Lower lobe of right lung (tissue), 2 donors: ENCODE measurements at regions not wholly inside any gene's neighbourhood (a gene's known extent, or its start where the extent isn't known, plus 50 kb on each side); places are given as distances from the start of the nearest gene placed in this dataset.
A peak's percentile ranks its signal among the peaks of the same experiment; 100 is the strongest.

Source experiments
- ATAC-seq, 2 donors: fragments of 200-7000 bp; cut with Tn5 transposase; one replicate each; pipeline ENCODE4 v1.9.1; 2020 to 2022; ENCODE audit warnings: mild to moderate bottlenecking in 2 of 2, moderate library complexity in 2 of 2
- DNase-seq: peaks from one replicate; pipeline ENCODE4 v3.0.0-alpha.2; 2020
- H3K27ac ChIP-seq: fragments of 200-600 bp; one replicate; pipeline ENCODE4 v1.8.0; 2022
- H3K27me3 ChIP-seq: fragments of 200-600 bp; one replicate; pipeline ENCODE4 v1.8.0; 2022; ENCODE audit warnings: low read depth
- H3K36me3 ChIP-seq: fragments of 200-600 bp; one replicate; pipeline ENCODE4 v1.8.0; 2022; ENCODE audit warnings: mild to moderate bottlenecking
- H3K4me1 ChIP-seq: fragments of 200-600 bp; one replicate; pipeline ENCODE4 v1.8.0; 2022
- H3K4me3 ChIP-seq: fragments of 200-600 bp; one replicate; pipeline ENCODE4 v1.8.0; 2022; ENCODE audit warnings: mild to moderate bottlenecking
- H3K9me3 ChIP-seq: fragments of 200-600 bp; one replicate; pipeline ENCODE4 v1.8.0; 2022
- CTCF ChIP-seq: fragments of 200-600 bp; IDR thresholded peaks from one replicate; pipeline ENCODE4 v1.8.0; 2022; ENCODE audit warnings: antibody characterized with exemption, mild to moderate bottlenecking
- intact Hi-C: fragments of 100-400 bp; cut with DNase I; formaldehyde crosslinking; loops from one replicate; pipeline ENCODE4 v1.11.0; 2022
- donor health status: DM: no; HTN: yes; CAD: no; lungs with severe emphysema.

DNA sequence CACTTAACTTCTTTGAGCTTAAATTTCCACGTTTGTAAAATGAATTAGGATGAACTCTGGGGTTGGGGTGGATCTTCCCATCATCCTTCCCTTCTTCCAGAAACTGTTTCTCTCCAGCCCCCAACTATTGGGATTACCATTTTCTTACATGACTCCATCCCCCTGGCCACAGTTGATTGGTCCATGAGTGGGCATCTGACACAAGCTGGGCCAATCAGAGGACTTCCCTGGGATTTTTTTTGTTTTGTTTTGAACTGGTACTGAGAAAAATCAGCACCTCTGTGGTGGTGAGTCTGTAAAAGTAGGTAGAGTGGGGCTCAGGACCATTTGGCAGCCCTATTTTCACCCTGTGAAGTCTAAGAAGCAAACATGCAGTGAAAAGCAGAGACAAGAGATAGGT is 118.0 kb upstream of the SERTAD2 start:
- no peak overlapping the region for H3K4me3 ChIP-seq
- no peak for ATAC-seq
- intact Hi-C loops = no loop called here
- no peak for DNase-seq
- peaks cover 9% of the 10 kb centered on the region for H3K4me1 ChIP-seq
- H3K27ac ChIP-seq = no peak overlapping the region
- no peaks in the 10 kb centered on the region for H3K36me3 ChIP-seq
- H3K9me3 ChIP-seq = no peaks in the 10 kb centered on the region
- no peak for TF ChIP-seq CTCF
- no peaks in the 10 kb centered on the region for H3K27me3 ChIP-seq

- no peak for DNase-seq
- H3K4me3 ChIP-seq = no peak overlapping the region
- peaks cover 5% of the 10 kb centered on the region for H3K4me1 ChIP-seq
- H3K9me3 ChIP-seq = no peaks in the 10 kb centered on the region
- intact Hi-C loops = no loop called here
- H3K36me3 ChIP-seq = no peaks in the 10 kb centered on the region
- no peak for TF ChIP-seq CTCF
- no peaks in the 10 kb centered on the region for H3K27me3 ChIP-seq
- ATAC-seq = no peak
- no peak overlapping the region for H3K27ac ChIP-seq
Observed at GRCh38 chr2:64773461-64774118, 119.9 kb upstream of the SERTAD2 start.

DNA sequence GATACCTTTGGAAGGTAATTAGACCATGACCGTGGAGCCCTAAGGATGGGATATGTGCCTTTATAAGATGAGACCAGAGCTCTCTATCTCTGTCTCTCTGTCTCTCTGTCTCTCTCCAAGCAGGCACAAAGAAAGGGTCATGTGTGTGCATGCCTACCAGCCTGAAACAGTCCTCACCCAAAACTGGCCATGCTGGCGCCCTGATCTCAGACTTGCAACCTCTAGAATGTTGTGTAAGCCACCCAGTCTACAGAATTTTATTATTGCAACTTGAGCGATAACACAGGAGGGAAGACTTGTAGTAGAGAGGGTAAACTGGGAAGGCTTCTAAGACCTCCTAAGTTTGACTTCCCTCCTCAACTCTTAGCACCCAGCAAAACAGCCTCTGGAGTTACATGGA is 124.1 kb upstream of the SERTAD2 start:
- no peak for ATAC-seq
- intact Hi-C loops = no loop called here

GRCh38 chr2:64779117-64779690 is 125.5 kb upstream of the SERTAD2 start:
- no peak for DNase-seq
- Histone ChIP-seq H3K4me3 (no peak overlapping the region), H3K36me3 (no peaks in the 10 kb centered on the region), H3K27me3 (no peaks in the 10 kb centered on the region), H3K27ac (no peak overlapping the region), H3K4me1 (no peaks in the 10 kb centered on the region), H3K9me3 (no peaks in the 10 kb centered on the region)
- intact Hi-C loops = no loop called here
- no peak for TF ChIP-seq CTCF
- ATAC-seq = peak; percentile 47 to 55

More for the DNA sequence above, 124.1 kb upstream of the SERTAD2 start:
- no peaks in the 10 kb centered on the region for H3K9me3 ChIP-seq
- no peak for DNase-seq
- no peaks in the 10 kb centered on the region for H3K4me1 ChIP-seq
- no peaks in the 10 kb centered on the region for H3K36me3 ChIP-seq
- H3K27me3 ChIP-seq = no peaks in the 10 kb centered on the region
- no peak overlapping the region for H3K27ac ChIP-seq
- no peak for TF ChIP-seq CTCF
- H3K4me3 ChIP-seq = no peak overlapping the region

DNA sequence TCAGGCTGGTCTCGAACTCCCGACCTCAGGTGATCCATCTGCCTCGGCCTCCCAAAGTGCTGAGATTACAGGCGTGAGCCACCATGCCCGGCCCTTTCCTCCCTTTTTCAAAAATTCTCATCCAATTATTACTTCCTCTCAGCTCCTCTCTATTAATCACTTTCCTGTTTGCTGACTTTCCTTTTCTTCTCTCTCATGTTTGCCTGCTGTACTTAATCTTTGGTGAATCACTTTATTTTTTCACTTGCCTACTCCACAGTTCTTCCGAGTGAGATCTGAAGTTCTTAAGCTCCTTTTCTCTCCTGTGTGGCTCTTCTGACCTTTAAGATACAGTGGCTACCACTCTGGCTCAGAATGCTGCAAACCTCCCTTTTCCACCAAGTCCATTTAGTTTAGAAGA is 126.3 kb upstream of the SERTAD2 start:
- ATAC-seq = no peak
- no peak for TF ChIP-seq CTCF

More for the DNA sequence above, 126.3 kb upstream of the SERTAD2 start:
- DNase-seq = no peak
- H3K27me3 ChIP-seq = no peaks in the 10 kb centered on the region
- H3K4me3 ChIP-seq = no peak overlapping the region
- H3K27ac ChIP-seq = no peak overlapping the region
- intact Hi-C loops = no loop called here
- no peaks in the 10 kb centered on the region for H3K36me3 ChIP-seq
- H3K9me3 ChIP-seq = no peaks in the 10 kb centered on the region
- H3K4me1 ChIP-seq = no peaks in the 10 kb centered on the region
